WTC11 (cell line): ENCODE measurements at regions not wholly inside any gene's neighbourhood (a gene's known extent, or its start where the extent isn't known, plus 50 kb on each side); places are given as distances from the start of the nearest gene placed in this dataset.

ENCODE experiments used
- ATAC-seq: fragments of 200-7000 bp; cut with Tn5 transposase; 2 replicates; pipeline ENCODE4 v1.10.0; 2021; ENCODE audit warnings: mild to moderate bottlenecking, moderate library complexity
- CTCF ChIA-PET: fragments of 300-600 bp; sonication (Branson Sonifier 250); formaldehyde crosslinking; loops from one replicate; lab custom pipeline; 2021; ENCODE audit warnings: antibody characterized with exemption; lab: Charles Lee
- POLR2A ChIA-PET: fragments of 350-600 bp; sonication (Branson Sonifier 250); formaldehyde crosslinking; loops from one replicate; lab custom pipeline; 2021; ENCODE audit warnings: antibody characterized with exemption; lab: Charles Lee
- DNase-seq: peaks from one replicate; pipeline ENCODE4 v3.0.0; 2021; ENCODE audit warnings: low spot score
- H3K27ac Mint-ChIP-seq: 2 replicates; pipeline ENCODE4 v1.8.0; 2021; ENCODE audit warnings: mixed read lengths
- H3K27me3 Mint-ChIP-seq: 2 replicates; pipeline ENCODE4 v1.8.0; 2021; ENCODE audit warnings: low read depth, mild to moderate bottlenecking, moderate library complexity, mixed read lengths
- H3K36me3 Mint-ChIP-seq: 2 replicates; pipeline ENCODE4 v1.8.0; 2021; ENCODE audit warnings: mixed read lengths
- H3K4me1 Mint-ChIP-seq: 2 replicates; pipeline ENCODE4 v1.8.0; 2022; ENCODE audit warnings: mixed read lengths
- H3K4me3 Mint-ChIP-seq: 2 replicates; pipeline ENCODE4 v1.8.0; 2021; ENCODE audit warnings: mild to moderate bottlenecking, moderate library complexity, mixed read lengths
- H3K9me3 Mint-ChIP-seq: 2 replicates; pipeline ENCODE4 v1.8.0; 2021; ENCODE audit warnings: mixed read lengths
- AFF4 ChIP-seq: sonication (generic); formaldehyde crosslinking; IDR thresholded peaks from 2 replicates; pipeline ENCODE4 v1.8.1; 2023; ENCODE audit warnings: mild to moderate bottlenecking, missing genetic modification reagents, borderline replicate concordance
- ARID4B ChIP-seq: sonication (generic); formaldehyde crosslinking; IDR thresholded peaks from 2 replicates; pipeline ENCODE4 v1.8.0; 2023; ENCODE audit warnings: missing genetic modification reagents, mild to moderate bottlenecking, borderline replicate concordance
- ATF1 ChIP-seq: sonication (generic); formaldehyde crosslinking; IDR thresholded peaks from 2 replicates; pipeline ENCODE4 v1.8.1; 2023; ENCODE audit warnings: mild to moderate bottlenecking, moderate library complexity, missing genetic modification reagents
- ATF3 ChIP-seq: sonication (generic); formaldehyde crosslinking; conservative IDR thresholded peaks from 2 replicates; pipeline ENCODE4 v1.8.1; 2022; ENCODE audit warnings: mild to moderate bottlenecking, missing genetic modification reagents
- CDX4 ChIP-seq: fragments of 250-450 bp; sonication (Bioruptor Pico); IDR thresholded peaks from 2 replicates; pipeline ENCODE4 v1.9.0; 2021; ENCODE audit warnings: moderate library complexity, mild to moderate bottlenecking, inconsistent platforms, borderline replicate concordance
- CREB1 ChIP-seq: sonication (generic); formaldehyde crosslinking; IDR thresholded peaks from 2 replicates; pipeline ENCODE4 v1.8.0; 2023; ENCODE audit warnings: mild to moderate bottlenecking, missing genetic modification reagents
- EMX1 ChIP-seq: fragments of 250-450 bp; sonication (Bioruptor Pico); IDR thresholded peaks from 2 replicates; pipeline ENCODE4 v1.8.0; 2021; ENCODE audit warnings: mild to moderate bottlenecking
- HMGA2 ChIP-seq: fragments of 250-450 bp; sonication (Bioruptor Pico); IDR thresholded peaks from 2 replicates; pipeline ENCODE4 v1.4.0; 2021; ENCODE audit warnings: mild to moderate bottlenecking, moderate library complexity
- HMGXB4 ChIP-seq: sonication (generic); formaldehyde crosslinking; IDR thresholded peaks from 2 replicates; pipeline ENCODE4 v1.8.1; 2023; ENCODE audit warnings: mild to moderate bottlenecking, moderate library complexity, missing genetic modification reagents
- IRF1 ChIP-seq: sonication (generic); formaldehyde crosslinking; IDR thresholded peaks from 2 replicates; pipeline ENCODE4 v1.8.0; 2023; ENCODE audit warnings: missing genetic modification reagents
- KAT7 ChIP-seq: sonication (generic); formaldehyde crosslinking; IDR thresholded peaks from 2 replicates; pipeline ENCODE4 v1.8.1; 2023; ENCODE audit warnings: missing genetic modification reagents, mild to moderate bottlenecking, borderline replicate concordance
- NFE2L1 ChIP-seq: sonication (generic); formaldehyde crosslinking; IDR thresholded peaks from 2 replicates; pipeline ENCODE4 v1.8.1; 2023; ENCODE audit warnings: missing genetic modification reagents
- NR3C1 ChIP-seq: sonication (generic); formaldehyde crosslinking; conservative IDR thresholded peaks from 2 replicates; pipeline ENCODE4 v1.8.1; 2023; ENCODE audit warnings: low read depth, mild to moderate bottlenecking, missing genetic modification reagents
- PRRX2 ChIP-seq: fragments of 250-450 bp; sonication (Bioruptor Pico); IDR thresholded peaks from 2 replicates; pipeline ENCODE4 v1.8.0; 2021; ENCODE audit warnings: mild to moderate bottlenecking
- SMAD4 ChIP-seq: sonication (generic); formaldehyde crosslinking; IDR thresholded peaks from 2 replicates; pipeline ENCODE4 v1.8.0; 2022; ENCODE audit warnings: mild to moderate bottlenecking, missing genetic modification reagents
- TEAD4 ChIP-seq: sonication (generic); formaldehyde crosslinking; IDR thresholded peaks from 2 replicates; pipeline ENCODE4 v1.8.0; 2022; ENCODE audit warnings: mild to moderate bottlenecking, missing genetic modification reagents
- ZBTB21 ChIP-seq: sonication (generic); formaldehyde crosslinking; IDR thresholded peaks from 2 replicates; pipeline ENCODE4 v1.8.1; 2023; ENCODE audit warnings: mild to moderate bottlenecking, missing genetic modification reagents, borderline replicate concordance
- ZBTB43 ChIP-seq: sonication (generic); formaldehyde crosslinking; IDR thresholded peaks from 2 replicates; pipeline ENCODE4 v1.8.1; 2023; ENCODE audit warnings: mild to moderate bottlenecking, missing genetic modification reagents
- ZMAT4 ChIP-seq: fragments of 250-450 bp; sonication (Bioruptor Pico); IDR thresholded peaks from 2 replicates; pipeline ENCODE4 v1.9.0; 2021; ENCODE audit warnings: mild to moderate bottlenecking
- ZNF423 ChIP-seq: fragments of 250-450 bp; sonication (Bioruptor Pico); IDR thresholded peaks from 2 replicates; pipeline ENCODE4 v2.1.2; 2022; ENCODE audit warnings: mild to moderate bottlenecking, moderate library complexity

- no peak for TF ChIP-seq ZBTB43
- TF ChIP-seq ZBTB21 = no peak
- TF ChIP-seq HMGXB4 (CRISPR knock-in tag) = no peak
- no peak for TF ChIP-seq ATF3 (CRISPR knock-in tag)
- TF ChIP-seq PRRX2 (CRISPR knock-in tag) = no peak
- no peak for TF ChIP-seq CDX4
- no peak for TF ChIP-seq EMX1 (CRISPR knock-in tag)
- no peak for TF ChIP-seq ZMAT4
- no peak for TF ChIP-seq ARID4B (CRISPR knock-in tag)
- TF ChIP-seq AFF4 (CRISPR knock-in tag) = no peak
- TF ChIP-seq TEAD4 = no peak
- no peak for TF ChIP-seq SMAD4
- TF ChIP-seq NFE2L1 (CRISPR knock-in tag) = no peak
- TF ChIP-seq CREB1 = no peak
- no peak for TF ChIP-seq NR3C1 (CRISPR knock-in tag)
- no peak for TF ChIP-seq IRF1
- TF ChIP-seq HMGA2 (CRISPR knock-in tag) = no peak
- TF ChIP-seq KAT7 = no peak
- TF ChIP-seq ATF1 (CRISPR knock-in tag) = no peak
- TF ChIP-seq ZNF423 (CRISPR knock-in tag) = no peak
- ATAC-seq (no peak), DNase-seq (no peak)
- H3K9me3 Mint-ChIP-seq = peaks cover 57% of the 10 kb centered on the region
- H3K27me3 Mint-ChIP-seq = peaks cover 6% of the 10 kb centered on the region; the same call in 1 of the 2 replicates
- ChIA-PET CTCF (no interaction called here), POLR2A (no interaction called here)
- no peak overlapping the region for H3K4me3 Mint-ChIP-seq
- H3K27ac Mint-ChIP-seq = no peak overlapping the region
- peaks cover 27% of the 10 kb centered on the region for H3K36me3 Mint-ChIP-seq
- H3K4me1 Mint-ChIP-seq = peaks cover 35% of the 10 kb centered on the region
These were observed 134.9 kb upstream of the BACH2 start for GRCh38 chr6:90431576-90431975.
